ENCODE measurements at regions not wholly inside any gene's neighbourhood (a gene's known extent, or its start where the extent isn't known, plus 50 kb on each side); places are given as distances from the start of the nearest gene placed in this dataset.
"Not testable (repeated sequence)": the region's sequence is repeated elsewhere in the genome, so short reads cannot be mapped to it uniquely, and the experiment has no call there.

DNA sequence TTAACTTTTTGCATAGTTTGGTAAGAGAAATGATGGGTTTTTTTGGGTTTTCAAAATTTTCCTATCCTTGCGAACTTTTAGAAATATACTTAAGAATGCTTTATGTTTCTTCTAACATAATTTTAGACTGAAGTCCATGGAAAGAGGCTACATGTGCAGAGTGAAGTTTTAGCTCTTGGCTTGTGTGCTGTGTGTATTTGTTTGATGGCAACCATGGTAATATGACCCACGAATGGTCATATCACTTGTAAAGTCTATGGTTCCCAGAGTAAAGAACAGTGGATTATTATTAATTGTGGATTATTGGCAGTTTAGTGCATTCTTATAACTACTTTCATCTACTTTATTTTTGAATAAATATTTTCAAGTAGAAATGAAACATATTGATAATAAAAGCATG is 124.0 kb upstream of the GOLGA6L4 start:
- H3K4me3 ChIP-seq (ENCODE audit: low read length): no peak overlapping the region
- no peak overlapping the region for H3K27ac Mint-ChIP-seq
- no peaks in the 10 kb centered on the region for H3K4me1 ChIP-seq (ENCODE audit: control insufficient read depth in 2 of 2, insufficient read depth in 2 of 2, low read length in 2 of 2)
- peaks cover 0 to 1% (median 0%) of the 10 kb centered on the region in 7 donors for H3K4me1 Mint-ChIP-seq
- no peaks in the 10 kb centered on the region for H3K36me3 ChIP-seq (ENCODE audit: control insufficient read depth in 2 of 3, insufficient read depth in 3 of 3, low read length in 3 of 3)
- intact Hi-C loops (cut with micrococcal nuclease): no loop called here
- H3K9me3 Mint-ChIP-seq: no peaks in the 10 kb centered on the region
- H3K27me3 Mint-ChIP-seq: peaks cover 13 to 25% (median 15%) of the 10 kb centered on the region in 5 donors
- H3K4me3 Mint-ChIP-seq: no peak overlapping the region
- no peak for ATAC-seq
- H3K27me3 ChIP-seq (ENCODE audit: control insufficient read depth in 2 of 2, insufficient read depth in 2 of 2, low read length in 2 of 2): no peaks in the 10 kb centered on the region
- H3K9me3 ChIP-seq (ENCODE audit: control insufficient read depth in 2 of 3, low read length in 3 of 3): no peaks in the 10 kb centered on the region
- no peak for DNase-seq
- no peaks in the 10 kb centered on the region for H3K36me3 Mint-ChIP-seq
- ChIA-PET POLR2A (no interaction called here), CTCF (no interaction called here)
- H3K27ac ChIP-seq (ENCODE audit: low read depth, low read length): no peak overlapping the region

DNA sequence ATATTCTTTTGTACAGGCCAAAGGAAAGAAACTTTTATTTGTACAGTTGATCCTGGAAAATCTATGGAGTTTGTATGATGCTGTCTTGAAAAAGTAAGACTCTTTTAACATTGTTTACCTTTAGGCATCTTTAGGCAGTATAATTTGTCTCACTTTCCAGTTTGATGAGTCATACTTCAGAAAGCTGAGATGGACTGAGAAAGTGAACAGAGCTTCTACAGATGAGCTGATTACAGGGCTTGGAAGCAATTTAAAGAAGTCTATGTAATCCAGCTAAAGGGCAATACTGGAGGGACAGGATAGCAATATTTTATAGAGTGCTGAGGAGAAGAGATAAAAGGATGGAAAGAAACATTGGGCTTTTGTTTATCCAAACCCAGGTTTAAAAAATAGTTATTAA is 123.5 kb upstream of the GOLGA6L4 start:
- ChIA-PET POLR2A (no interaction called here), CTCF (no interaction called here)
- Histone ChIP-seq H3K27ac (ENCODE audit: low read depth, low read length) (no peak overlapping the region), H3K4me3 (ENCODE audit: low read length) (no peak overlapping the region), H3K4me1 (ENCODE audit: control insufficient read depth in 2 of 2, insufficient read depth in 2 of 2, low read length in 2 of 2) (no peaks in the 10 kb centered on the region), H3K36me3 (ENCODE audit: control insufficient read depth in 2 of 3, insufficient read depth in 3 of 3, low read length in 3 of 3) (no peaks in the 10 kb centered on the region), H3K27me3 (ENCODE audit: control insufficient read depth in 2 of 2, insufficient read depth in 2 of 2, low read length in 2 of 2) (no peaks in the 10 kb centered on the region), H3K9me3 (ENCODE audit: control insufficient read depth in 2 of 3, low read length in 3 of 3) (no peaks in the 10 kb centered on the region)
- intact Hi-C loops (cut with micrococcal nuclease): no loop called here
- Mint-ChIP-seq H3K27me3 (peaks cover 14 to 26% (median 16%) of the 10 kb centered on the region in 5 donors), H3K4me1 (peaks cover 0 to 1% (median 0%) of the 10 kb centered on the region in 7 donors), H3K9me3 (no peaks in the 10 kb centered on the region), H3K36me3 (no peaks in the 10 kb centered on the region), H3K4me3 (no peak overlapping the region), H3K27ac (no peak overlapping the region)
- no peak for ATAC-seq
- no peak for DNase-seq

DNA sequence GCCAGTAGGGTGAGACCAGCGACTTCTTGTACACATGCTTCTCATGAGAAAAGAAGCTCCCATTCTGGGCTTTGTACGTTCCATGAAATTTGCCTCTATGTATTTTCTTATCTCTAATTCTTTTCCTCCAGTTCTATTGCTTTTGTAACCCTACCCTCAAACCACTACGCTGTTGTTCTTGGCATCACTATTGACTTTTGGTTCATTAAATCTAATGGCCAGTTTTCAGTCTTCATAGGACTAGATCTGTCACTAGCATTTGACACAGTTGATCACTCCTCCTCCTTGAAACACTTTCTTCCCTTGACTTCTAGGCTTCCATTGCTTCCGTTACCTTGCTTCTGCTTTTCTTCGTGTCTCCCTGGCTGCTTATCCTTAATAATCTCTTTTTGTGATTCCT is 121.7 kb upstream of the GOLGA6L4 start:
- Mint-ChIP-seq H3K27me3 (peaks cover 19 to 30% (median 22%) of the 10 kb centered on the region in 5 donors), H3K4me1 (peaks cover 0 to 1% (median 0%) of the 10 kb centered on the region in 7 donors), H3K36me3 (no peaks in the 10 kb centered on the region), H3K9me3 (no peaks in the 10 kb centered on the region), H3K4me3 (no peak overlapping the region), H3K27ac (no peak overlapping the region)
- no peaks in the 10 kb centered on the region for H3K9me3 ChIP-seq (ENCODE audit: control insufficient read depth in 2 of 3, low read length in 3 of 3)
- intact Hi-C loops (cut with micrococcal nuclease): no loop called here
- POLR2A ChIA-PET: no interaction called here
- ATAC-seq (no peak), DNase-seq (no peak)
- no peak overlapping the region for H3K27ac ChIP-seq (ENCODE audit: low read depth, low read length)
- no peaks in the 10 kb centered on the region for H3K4me1 ChIP-seq (ENCODE audit: control insufficient read depth in 2 of 2, insufficient read depth in 2 of 2, low read length in 2 of 2)
- CTCF ChIA-PET: no interaction called here
- H3K36me3 ChIP-seq (ENCODE audit: control insufficient read depth in 2 of 3, insufficient read depth in 3 of 3, low read length in 3 of 3): no peaks in the 10 kb centered on the region
- no peak overlapping the region for H3K4me3 ChIP-seq (ENCODE audit: low read length)
- no peaks in the 10 kb centered on the region for H3K27me3 ChIP-seq (ENCODE audit: control insufficient read depth in 2 of 2, insufficient read depth in 2 of 2, low read length in 2 of 2)

DNA sequence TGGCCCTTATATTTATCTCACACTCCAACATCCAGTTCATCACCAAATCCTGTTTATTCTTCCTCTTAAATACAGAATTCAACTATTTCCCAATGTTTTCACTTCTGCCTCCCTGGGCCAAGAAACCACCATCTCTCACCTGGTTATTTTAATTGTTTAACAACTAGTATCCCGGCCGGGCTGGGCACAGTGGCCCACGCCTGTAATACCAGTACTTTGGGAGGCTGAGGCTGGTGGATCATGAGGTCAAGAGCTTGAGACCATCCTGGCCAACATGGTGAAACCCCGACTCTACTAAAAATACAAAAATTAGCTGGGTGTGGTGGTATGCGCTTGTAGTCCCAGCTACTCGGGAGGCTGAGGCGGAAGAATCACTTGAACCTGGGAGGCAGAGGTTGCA is 120.9 kb upstream of the GOLGA6L4 start:
- H3K27me3 ChIP-seq (ENCODE audit: control insufficient read depth in 2 of 2, insufficient read depth in 2 of 2, low read length in 2 of 2); H3K27ac Mint-ChIP-seq; DNase-seq; CTCF ChIA-PET; H3K9me3 ChIP-seq (ENCODE audit: control insufficient read depth in 2 of 3, low read length in 3 of 3); H3K36me3 Mint-ChIP-seq; POLR2A ChIA-PET; ATAC-seq; H3K27ac ChIP-seq (ENCODE audit: low read depth, low read length); intact Hi-C loops (cut with micrococcal nuclease); H3K36me3 ChIP-seq (ENCODE audit: control insufficient read depth in 2 of 3, insufficient read depth in 3 of 3, low read length in 3 of 3); H3K9me3 Mint-ChIP-seq; H3K4me1 Mint-ChIP-seq; H3K4me3 ChIP-seq (ENCODE audit: low read length); H3K4me3 Mint-ChIP-seq; H3K4me1 ChIP-seq (ENCODE audit: control insufficient read depth in 2 of 2, insufficient read depth in 2 of 2, low read length in 2 of 2): not testable (repeated sequence)
- H3K27me3 Mint-ChIP-seq: peaks cover 16 to 31% (median 23%) of the 10 kb centered on the region in 5 donors

DNA sequence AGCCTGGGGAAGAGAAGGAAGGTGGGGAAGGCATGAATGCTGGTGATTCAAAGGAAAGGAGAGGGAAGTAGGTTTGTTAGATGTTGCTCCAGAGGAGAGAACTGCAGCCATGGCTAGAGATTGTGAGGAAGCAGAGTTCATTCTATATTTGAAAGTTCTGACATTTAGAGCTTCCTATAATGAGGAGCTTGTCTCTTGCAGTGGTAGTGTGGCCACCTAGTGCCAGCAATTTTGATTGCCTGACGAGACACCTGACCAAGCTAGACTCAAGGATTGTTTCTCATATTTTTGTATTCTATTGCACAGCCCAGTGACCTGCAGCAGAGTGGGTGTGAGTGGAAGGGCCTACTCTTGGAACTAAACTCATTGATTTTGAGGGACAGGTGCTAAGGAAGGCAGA is 116.2 kb upstream of the GOLGA6L4 start:
- H3K27ac Mint-ChIP-seq; H3K4me3 ChIP-seq (ENCODE audit: low read length); H3K36me3 ChIP-seq (ENCODE audit: control insufficient read depth in 2 of 3, insufficient read depth in 3 of 3, low read length in 3 of 3); H3K4me1 Mint-ChIP-seq; POLR2A ChIA-PET; H3K9me3 ChIP-seq (ENCODE audit: control insufficient read depth in 2 of 3, low read length in 3 of 3); H3K27me3 ChIP-seq (ENCODE audit: control insufficient read depth in 2 of 2, insufficient read depth in 2 of 2, low read length in 2 of 2); ATAC-seq; H3K27ac ChIP-seq (ENCODE audit: low read depth, low read length); H3K36me3 Mint-ChIP-seq; H3K9me3 Mint-ChIP-seq; H3K4me3 Mint-ChIP-seq; CTCF ChIA-PET; intact Hi-C loops (cut with micrococcal nuclease); H3K4me1 ChIP-seq (ENCODE audit: control insufficient read depth in 2 of 2, insufficient read depth in 2 of 2, low read length in 2 of 2); DNase-seq: not testable (repeated sequence)
- peaks cover 9 to 25% (median 21%) of the 10 kb centered on the region in 5 donors for H3K27me3 Mint-ChIP-seq

DNA sequence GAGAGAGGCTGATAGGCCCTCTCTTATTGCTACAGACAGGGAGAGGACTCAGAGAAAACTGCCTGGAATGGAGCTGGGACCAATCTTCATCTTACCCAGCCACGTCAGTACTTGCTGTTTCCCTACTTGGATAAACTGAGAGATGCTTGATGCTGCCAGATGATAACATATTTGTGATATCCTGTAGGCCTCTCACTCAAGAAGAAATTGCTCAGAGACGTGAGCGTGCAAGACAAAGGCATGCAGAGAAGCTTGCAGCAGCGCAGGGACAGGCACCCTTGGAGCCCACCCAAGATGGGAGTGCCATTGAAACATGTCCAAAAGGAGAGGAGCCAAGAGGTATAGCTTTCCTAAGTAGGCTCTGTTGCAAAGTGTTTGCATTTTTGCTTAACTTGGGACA is 114.7 kb upstream of the GOLGA6L4 start:
- DNase-seq; intact Hi-C loops (cut with micrococcal nuclease); H3K4me1 ChIP-seq (ENCODE audit: control insufficient read depth in 2 of 2, insufficient read depth in 2 of 2, low read length in 2 of 2); H3K27ac Mint-ChIP-seq; H3K4me3 Mint-ChIP-seq; H3K36me3 Mint-ChIP-seq; POLR2A ChIA-PET; CTCF ChIA-PET; H3K27ac ChIP-seq (ENCODE audit: low read depth, low read length); H3K4me1 Mint-ChIP-seq; H3K27me3 ChIP-seq (ENCODE audit: control insufficient read depth in 2 of 2, insufficient read depth in 2 of 2, low read length in 2 of 2); ATAC-seq; H3K9me3 Mint-ChIP-seq; H3K9me3 ChIP-seq (ENCODE audit: control insufficient read depth in 2 of 3, low read length in 3 of 3); H3K4me3 ChIP-seq (ENCODE audit: low read length); H3K36me3 ChIP-seq (ENCODE audit: control insufficient read depth in 2 of 3, insufficient read depth in 3 of 3, low read length in 3 of 3): not testable (repeated sequence)
- peaks cover 6 to 30% (median 20%) of the 10 kb centered on the region in 5 donors for H3K27me3 Mint-ChIP-seq

DNA sequence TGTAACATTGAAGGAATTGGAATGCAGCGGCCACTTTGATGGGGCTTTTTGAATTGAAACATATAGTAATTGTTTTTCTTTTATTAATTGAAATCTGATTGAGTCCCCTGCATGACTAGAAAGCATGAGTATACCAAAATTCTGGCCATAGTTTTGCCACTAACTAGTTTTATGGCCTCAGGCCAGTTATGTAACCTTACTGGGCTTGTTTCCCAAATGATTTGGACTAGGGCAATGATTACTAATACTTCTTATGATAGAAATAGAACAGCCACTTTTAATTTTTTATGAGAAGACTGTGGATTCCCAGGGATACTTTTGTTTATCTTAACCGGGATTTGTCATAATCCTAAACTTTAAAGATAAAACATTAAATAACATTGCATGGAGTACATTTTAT is 106.9 kb upstream of the GOLGA6L4 start:
- H3K9me3 Mint-ChIP-seq; H3K27ac Mint-ChIP-seq; POLR2A ChIA-PET; H3K27me3 ChIP-seq (ENCODE audit: control insufficient read depth in 2 of 2, insufficient read depth in 2 of 2, low read length in 2 of 2); H3K36me3 ChIP-seq (ENCODE audit: control insufficient read depth in 2 of 3, insufficient read depth in 3 of 3, low read length in 3 of 3); H3K36me3 Mint-ChIP-seq; CTCF ChIA-PET; H3K9me3 ChIP-seq (ENCODE audit: control insufficient read depth in 2 of 3, low read length in 3 of 3); H3K4me1 Mint-ChIP-seq; DNase-seq; H3K27ac ChIP-seq (ENCODE audit: low read depth, low read length); ATAC-seq; intact Hi-C loops (cut with micrococcal nuclease); H3K4me1 ChIP-seq (ENCODE audit: control insufficient read depth in 2 of 2, insufficient read depth in 2 of 2, low read length in 2 of 2); H3K4me3 ChIP-seq (ENCODE audit: low read length); H3K4me3 Mint-ChIP-seq: not testable (repeated sequence)
- H3K27me3 Mint-ChIP-seq: peaks cover 7 to 23% (median 13%) of the 10 kb centered on the region in 5 donors
